COLO668 (cell line): ENCODE measurements at regions not wholly inside any gene's neighbourhood (a gene's known extent, or its start where the extent isn't known, plus 50 kb on each side); places are given as distances from the start of the nearest gene placed in this dataset.

ENCODE experiments used
- DNase-seq: peaks from one replicate; lab custom pipeline; 2025; ENCODE audit not compliant: unreplicated experiment; lab: John Stamatoyannopoulos, UW

GRCh38 chr12:111180426-111181142 lies 188.3 kb downstream of the PHETA1 start:
- DNase-seq: no peak

DNA sequence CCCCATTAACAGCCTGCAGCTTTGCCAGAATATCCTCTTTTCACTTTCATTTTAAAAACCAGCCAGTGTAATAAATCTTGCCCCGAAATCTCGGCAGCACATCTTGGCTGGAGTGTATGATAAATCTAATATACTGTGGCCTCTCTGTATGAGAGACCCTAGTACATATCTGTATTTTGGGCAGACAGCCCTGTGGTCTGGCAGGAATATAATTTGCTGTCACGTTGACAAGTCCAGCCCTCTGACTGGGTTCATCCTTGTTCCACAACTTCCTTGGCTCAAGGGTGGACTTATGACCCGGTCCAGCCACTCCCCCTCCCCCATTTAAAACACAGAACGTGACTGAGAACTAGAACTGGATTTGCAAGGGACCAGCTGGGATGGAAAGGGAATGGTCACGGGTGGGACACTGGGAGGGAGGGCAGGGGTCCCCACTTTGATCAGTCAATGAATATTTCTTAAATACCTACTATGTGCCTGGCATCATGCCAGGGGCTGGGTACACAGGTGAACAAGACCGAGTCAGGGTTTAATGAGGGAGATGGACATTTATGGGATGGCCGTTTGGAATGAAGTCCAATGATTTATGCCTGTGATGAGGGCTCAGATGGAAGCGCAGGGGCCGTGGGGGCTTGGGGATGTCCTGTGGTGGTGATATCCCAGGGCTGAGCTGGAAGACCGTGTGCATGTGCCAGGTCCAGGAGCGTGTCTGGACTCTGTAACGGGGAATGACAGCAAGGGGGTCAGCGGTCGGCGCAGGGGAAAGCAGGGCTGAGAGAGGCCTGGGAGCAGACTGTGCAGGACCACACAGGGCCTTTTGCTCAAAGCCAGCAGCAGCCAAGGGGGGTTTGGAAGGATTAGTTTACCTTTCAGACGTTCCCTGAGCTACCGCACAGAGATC lies 190.5 kb downstream of the PHETA1 start:
- DNase-seq: no peak

DNA sequence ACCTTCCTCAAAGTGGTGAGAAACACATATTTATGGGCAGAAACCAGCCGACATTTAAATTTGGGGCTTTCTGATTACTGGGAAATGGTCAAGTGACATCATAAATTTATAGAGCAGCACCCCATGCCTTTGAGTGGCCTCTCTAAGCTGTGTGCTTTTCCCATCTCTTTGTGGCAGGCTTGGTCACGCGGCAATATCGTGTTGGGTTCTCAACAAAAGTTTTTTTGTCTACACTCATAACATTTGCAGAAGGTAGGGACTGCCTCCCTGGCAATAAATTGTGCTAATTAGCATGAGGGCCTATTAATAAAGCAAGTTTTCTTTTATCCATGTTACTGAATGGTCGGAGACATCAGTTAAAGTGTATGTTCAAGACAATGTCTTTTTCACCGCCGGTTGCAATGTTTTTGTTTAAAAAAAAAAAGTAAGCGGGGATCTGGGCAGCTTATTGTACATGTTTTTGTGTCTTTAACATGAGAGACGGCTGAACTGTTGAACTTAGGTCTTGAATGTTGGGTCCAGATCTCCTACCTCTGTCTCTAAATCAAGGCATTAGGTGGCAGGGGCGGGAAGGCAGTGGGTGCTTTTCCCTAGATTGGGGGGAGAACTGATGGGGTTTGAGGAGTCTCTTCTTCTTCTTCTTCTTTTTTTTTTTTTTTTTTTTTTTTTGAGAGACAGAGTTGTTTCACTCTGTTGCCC lies 193.3 kb downstream of the PHETA1 start:
- DNase-seq: no peak

- DNase-seq: no peak
Observed at GRCh38 chr12:111174961-111175345, 193.9 kb downstream of the PHETA1 start.

- DNase-seq: no peak
Observed at GRCh38 chr12:111174251-111174960, 194.5 kb downstream of the PHETA1 start.

- DNase-seq: no peak
Observed at GRCh38 chr12:111173836-111174235, 195.1 kb downstream of the PHETA1 start.

DNA sequence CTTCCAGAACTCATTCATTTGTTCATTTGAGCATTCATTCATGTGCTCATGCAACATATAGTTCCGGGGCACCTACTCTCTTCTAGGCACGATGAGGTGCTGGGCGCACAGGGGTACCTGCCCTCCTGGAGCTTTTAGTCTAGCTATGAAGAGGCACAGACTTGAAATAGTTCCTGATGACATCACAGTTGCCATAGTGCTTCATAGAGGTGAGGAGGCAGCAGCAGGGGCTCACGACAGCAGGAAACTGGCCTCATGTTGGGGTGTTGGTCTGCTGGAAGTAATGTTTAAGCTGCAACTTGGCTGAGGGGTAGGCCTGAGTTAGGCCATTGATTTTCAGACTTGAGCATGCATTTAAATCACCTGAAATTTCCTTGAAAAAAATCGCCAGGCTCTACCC lies 195.5 kb downstream of the PHETA1 start:
- DNase-seq: no peak

DNA sequence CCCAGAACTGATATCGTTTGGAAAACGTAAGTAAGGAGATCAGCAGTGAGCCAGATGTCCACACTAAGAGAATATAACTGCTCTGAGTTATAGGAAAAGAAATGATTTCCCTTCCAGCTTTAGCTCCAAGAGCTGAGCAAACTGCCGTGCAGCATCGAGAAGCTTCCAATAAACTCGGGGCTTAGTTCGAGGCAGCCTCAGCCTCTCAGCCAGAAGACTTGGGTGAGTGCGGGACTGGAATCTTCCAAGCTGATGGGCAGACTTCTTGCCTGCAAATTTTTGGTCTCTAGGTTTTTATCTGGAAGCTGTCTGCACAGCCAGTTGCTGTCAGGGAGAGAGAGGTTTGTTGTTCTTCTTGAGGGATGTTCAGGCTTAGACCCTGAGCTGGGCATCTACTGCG lies 196.1 kb downstream of the PHETA1 start:
- DNase-seq: no peak

DNA sequence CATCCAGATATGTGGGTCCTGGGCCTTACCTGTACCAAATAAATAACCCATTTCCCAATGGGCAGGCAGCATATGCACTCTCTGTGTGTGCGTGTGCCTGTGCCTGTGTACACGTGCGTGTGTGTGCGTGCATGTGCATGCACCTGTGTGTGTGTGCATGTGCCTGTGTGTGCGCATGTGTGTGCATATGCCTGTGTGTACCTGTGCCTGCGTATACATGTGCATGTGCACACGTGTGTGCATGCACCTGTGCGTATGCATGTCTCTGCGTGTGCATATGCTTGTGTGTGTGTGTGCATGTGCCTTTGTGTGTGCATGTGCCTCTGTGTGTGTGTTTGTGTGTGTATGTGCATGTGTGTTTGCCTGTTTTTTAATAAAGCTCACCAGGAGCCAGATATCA lies 197.1 kb downstream of the PHETA1 start:
- DNase-seq: no peak

DNA sequence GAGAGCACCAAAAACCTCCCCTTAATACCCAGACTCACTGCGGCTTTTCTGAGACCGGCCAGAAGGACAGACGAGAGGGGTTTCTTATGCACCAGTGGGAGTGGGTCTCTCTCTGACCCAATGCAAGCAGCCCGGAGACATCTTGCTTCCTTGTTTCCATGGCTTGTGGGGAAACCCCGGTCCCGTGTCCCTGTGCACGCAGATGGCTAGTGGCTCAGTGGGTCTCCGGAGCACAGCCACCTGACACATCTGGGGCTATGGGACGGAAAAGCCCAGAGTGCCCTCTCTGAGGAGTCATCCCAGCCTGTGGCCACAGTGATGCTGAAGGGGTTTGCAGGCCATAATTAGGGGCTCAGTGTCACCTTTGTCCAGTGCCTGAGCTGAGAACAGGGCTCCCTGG lies 197.6 kb downstream of the PHETA1 start:
- DNase-seq: no peak

DNA sequence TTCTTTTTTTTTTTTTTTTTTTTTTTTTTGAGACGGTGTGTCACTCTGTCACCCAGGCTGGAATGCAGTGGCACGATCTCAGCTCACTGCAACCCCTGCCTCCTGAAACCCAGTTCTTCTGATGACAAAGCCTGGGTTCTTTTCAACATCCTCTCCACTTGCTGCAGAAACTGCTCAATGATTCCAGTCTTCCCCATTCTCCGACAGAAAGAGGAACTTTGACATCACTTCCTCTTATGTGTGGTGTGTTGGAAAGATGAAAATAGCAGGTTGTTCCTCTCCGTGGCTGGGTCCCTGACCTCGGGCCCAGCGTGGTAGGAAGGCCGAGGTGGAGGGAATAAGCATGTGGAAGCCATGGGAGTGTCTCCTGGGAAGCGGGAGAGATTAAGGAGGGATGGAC lies 198.4 kb downstream of the PHETA1 start:
- DNase-seq: no peak

DNA sequence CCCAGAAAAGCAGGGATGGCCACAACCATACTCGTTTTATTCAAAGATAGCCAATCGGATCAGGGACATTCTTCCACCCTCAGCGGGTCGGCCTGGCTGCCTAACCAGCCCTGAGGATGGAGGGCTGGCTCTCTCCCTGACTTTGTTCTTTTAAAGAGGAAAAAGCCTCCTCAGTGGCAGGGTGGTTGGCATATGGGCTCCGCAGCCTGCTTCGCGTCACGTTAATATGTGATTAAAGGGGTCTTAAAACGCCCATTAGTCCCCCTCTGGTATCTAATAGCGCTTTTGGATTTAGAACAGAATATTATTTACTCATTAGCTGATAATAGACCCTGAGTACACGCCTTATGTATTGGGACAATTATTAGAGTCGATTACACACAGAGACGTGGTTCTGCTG lies 199.4 kb downstream of the PHETA1 start:
- no peak for DNase-seq

DNA sequence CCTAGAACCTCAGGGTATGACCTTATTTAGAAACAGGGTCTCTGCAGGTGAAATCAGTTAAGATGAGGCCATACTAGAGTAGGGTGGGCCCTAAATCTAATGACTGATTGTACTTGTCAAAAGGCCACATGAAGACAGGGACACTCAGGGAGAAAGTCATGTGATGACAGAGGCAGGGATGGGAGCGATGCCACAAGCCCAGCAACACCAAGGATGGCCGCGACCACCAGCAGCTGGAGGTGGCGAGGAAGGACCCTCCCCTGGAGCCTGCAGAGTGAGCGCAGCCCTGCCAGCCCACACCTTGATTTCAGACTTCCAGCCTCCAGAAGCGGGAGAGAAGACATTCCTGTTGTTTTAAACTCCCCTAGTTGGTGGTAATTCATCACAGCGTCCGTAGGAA lies 199.9 kb downstream of the PHETA1 start:
- DNase-seq: no peak

GRCh38 chr12:111168009-111168900 lies 200.6 kb downstream of the PHETA1 start:
- DNase-seq: no peak

DNA sequence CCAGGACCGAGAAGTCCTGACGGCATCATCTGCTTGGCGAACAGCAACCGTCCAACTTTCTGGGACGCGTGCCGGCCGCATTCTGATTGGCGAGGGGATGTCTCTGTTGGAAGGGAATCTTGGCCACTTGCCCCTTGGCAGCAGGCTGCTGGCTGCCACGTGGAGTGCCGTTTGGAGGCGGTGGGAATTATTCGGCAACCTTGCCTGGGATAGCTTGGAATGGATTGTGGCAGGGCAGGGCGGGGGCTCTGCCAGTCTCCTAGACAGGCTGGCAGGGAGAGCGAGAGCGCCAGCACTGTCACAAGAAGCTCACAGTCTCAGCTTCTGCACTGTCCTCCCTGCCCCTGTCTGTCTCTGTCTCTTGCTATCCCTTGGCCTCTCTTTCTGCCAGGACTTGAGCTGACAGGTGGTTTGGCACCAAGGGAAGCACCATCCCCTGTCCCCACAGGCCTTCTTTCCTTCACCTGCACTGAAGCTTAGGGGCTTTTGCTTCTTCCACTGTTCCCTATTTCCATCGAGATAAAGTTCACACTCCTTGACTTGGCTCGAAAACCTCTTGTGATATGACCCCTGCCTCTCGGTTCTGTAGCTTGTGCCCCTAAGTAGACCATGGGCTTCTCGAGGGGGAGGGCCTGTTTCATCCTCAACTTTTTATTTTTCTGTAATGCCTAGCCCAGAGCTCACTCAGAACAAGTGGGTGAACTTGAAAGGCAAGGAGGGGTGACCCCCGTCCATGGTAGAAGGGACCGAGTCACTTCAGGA lies 201.9 kb downstream of the PHETA1 start:
- DNase-seq: no peak

GRCh38 chr12:111164833-111165525 lies 203.9 kb downstream of the PHETA1 start:
- no peak for DNase-seq

DNA sequence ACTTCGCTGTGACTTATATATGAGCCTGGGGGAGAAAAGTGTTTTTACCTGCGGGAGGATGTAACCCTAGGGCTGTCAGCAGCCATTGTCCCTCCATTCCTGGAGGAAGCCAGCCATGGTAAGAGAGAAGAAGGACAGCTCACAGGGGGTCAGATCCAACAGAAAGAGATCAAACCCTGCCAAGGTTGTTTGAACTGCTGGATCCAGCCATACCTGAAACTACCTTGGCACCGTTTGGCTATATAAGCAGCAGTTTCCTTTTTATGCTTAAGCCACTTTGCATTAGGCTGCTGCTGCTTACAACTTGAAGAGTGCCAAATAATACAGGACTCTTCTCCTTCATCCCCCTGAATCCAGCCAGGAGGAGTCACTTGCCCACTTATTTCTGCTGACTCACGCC lies 205.5 kb downstream of the PHETA1 start:
- no peak for DNase-seq

GRCh38 chr12:111161898-111162297 lies 207.0 kb downstream of the PHETA1 start:
- DNase-seq: no peak
